ENCODE measurements at regions not wholly inside any gene's neighbourhood (a gene's known extent, or its start where the extent isn't known, plus 50 kb on each side); places are given as distances from the start of the nearest gene placed in this dataset.

DNA sequence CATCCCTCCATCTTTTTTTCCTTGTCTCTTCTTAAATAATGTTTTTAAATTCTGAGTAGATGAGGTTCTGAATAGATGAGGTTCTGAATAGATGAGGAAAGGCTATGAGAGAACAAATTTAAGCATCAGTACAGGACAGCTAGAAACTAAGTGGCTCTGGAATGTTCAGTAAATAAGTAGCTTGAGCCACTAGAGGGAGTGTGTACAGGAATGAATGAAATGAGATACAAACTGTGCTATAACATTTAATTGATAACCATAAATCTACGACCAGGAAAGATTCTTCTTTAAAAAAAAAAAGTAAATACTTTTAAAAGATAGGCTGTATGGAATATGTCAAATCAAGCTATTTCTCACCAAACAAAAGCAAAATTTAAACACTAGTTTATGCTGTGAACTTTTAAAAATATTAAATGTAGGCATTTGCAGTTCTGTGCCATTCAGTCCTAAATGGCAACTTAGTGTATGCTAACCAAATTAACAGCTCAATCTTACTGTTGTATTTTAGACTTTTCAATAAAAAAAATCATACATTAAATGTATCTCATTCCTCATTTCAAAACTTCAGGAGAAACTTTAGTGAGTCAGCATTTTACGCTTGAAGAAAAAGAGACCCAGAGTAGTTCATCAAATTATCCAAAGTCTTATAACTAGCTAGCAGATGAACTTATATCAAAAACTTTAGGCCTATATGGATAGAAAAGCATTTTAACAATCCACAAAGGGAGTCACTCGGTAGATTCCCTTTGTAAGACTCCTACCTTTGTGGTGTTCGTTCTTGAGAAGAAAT is 70.4 kb upstream of the SNX2 start:
- TF ChIP-seq GABPA (IDR thresholded peaks at IDR 0.05; ENCODE audit: low read depth) (no peak), POLR2AphosphoS5 (IDR thresholded peaks at IDR 0.05; ENCODE audit: low read depth) (no peak), SPI1 (IDR thresholded peaks at IDR 0.05; ENCODE audit: borderline replicate concordance, low read depth) (no peak)
- TF ChIP-seq, protein P1, sequence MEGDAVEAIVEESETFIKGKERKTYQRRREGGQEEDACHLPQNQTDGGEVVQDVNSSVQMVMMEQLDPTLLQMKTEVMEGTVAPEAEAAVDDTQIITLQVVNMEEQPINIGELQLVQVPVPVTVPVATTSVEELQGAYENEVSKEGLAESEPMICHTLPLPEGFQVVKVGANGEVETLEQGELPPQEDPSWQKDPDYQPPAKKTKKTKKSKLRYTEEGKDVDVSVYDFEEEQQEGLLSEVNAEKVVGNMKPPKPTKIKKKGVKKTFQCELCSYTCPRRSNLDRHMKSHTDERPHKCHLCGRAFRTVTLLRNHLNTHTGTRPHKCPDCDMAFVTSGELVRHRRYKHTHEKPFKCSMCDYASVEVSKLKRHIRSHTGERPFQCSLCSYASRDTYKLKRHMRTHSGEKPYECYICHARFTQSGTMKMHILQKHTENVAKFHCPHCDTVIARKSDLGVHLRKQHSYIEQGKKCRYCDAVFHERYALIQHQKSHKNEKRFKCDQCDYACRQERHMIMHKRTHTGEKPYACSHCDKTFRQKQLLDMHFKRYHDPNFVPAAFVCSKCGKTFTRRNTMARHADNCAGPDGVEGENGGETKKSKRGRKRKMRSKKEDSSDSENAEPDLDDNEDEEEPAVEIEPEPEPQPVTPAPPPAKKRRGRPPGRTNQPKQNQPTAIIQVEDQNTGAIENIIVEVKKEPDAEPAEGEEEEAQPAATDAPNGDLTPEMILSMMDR (IDR thresholded peaks at IDR 0.05; ENCODE audit: insufficient read depth, low read length) = no peak
- TF ChIP-seq, protein P2, sequence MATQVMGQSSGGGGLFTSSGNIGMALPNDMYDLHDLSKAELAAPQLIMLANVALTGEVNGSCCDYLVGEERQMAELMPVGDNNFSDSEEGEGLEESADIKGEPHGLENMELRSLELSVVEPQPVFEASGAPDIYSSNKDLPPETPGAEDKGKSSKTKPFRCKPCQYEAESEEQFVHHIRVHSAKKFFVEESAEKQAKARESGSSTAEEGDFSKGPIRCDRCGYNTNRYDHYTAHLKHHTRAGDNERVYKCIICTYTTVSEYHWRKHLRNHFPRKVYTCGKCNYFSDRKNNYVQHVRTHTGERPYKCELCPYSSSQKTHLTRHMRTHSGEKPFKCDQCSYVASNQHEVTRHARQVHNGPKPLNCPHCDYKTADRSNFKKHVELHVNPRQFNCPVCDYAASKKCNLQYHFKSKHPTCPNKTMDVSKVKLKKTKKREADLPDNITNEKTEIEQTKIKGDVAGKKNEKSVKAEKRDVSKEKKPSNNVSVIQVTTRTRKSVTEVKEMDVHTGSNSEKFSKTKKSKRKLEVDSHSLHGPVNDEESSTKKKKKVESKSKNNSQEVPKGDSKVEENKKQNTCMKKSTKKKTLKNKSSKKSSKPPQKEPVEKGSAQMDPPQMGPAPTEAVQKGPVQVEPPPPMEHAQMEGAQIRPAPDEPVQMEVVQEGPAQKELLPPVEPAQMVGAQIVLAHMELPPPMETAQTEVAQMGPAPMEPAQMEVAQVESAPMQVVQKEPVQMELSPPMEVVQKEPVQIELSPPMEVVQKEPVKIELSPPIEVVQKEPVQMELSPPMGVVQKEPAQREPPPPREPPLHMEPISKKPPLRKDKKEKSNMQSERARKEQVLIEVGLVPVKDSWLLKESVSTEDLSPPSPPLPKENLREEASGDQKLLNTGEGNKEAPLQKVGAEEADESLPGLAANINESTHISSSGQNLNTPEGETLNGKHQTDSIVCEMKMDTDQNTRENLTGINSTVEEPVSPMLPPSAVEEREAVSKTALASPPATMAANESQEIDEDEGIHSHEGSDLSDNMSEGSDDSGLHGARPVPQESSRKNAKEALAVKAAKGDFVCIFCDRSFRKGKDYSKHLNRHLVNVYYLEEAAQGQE (IDR thresholded peaks at IDR 0.05; ENCODE audit: insufficient replicate concordance, low read depth) = no peak
